Heart left ventricle (tissue), 13 donors: ENCODE measurements at regions not wholly inside any gene's neighbourhood (a gene's known extent, or its start where the extent isn't known, plus 50 kb on each side); places are given as distances from the start of the nearest gene placed in this dataset.

Source experiments
- POLR2A ChIP-seq, 2 donors: fragments of 450-650 bp; IDR thresholded peaks; one replicate each; pipeline ENCODE4 v1.6.1; 2017; ENCODE audit warnings: antibody characterized with exemption in 2 of 2, mild to moderate bottlenecking in 2 of 2, moderate library complexity in 2 of 2
- TF ChIP-seq, protein P1 (sequence below), 12 donors: fragments of 200-600 bp; sonication (generic) in 4 of 12; IDR thresholded peaks; one replicate each; pipeline versions ENCODE4 v1.5.0 to v1.8.0; 2018 to 2022; ENCODE audit warnings: antibody characterized with exemption in 12 of 12, mild to moderate bottlenecking in 5 of 12
- donor health status: ischemic (EF 13 %, LVEDD 7.1; RV severe dilation, severe dysfunction).
- donor health status: DM: no; HTN: yes; CAD: no.
- donor health status: DM: no; HTN: no; CAD: no.
- donor health status: ischemic (EF 25% LVEDD 6.9; RV normal size, moderate dysfunction).
- donor health status: ischemic (EF 25% LVEDD 5.7; RV mildly dilated, moderate dysfunction).
- donor health status: ischemic (EF 35%, LVEDD 5.7; RV mildly dilated, moderate dysfunction).
- donor health status: nonischemic (EF 11% LVEDD 7.7; RV severe dilation, severe dysfunction).
- donor health status: DM: yes; HTN: yes; CAD: no.
- donor health status: PGD.
- donor health status: ischemic (EF 29% LVEDD 5.4; RV normal size, mild dysfunction).
- donor health status: nonischemic (EF 23%, LVEDD 6.1; RV moderate dilation, normal function).

DNA sequence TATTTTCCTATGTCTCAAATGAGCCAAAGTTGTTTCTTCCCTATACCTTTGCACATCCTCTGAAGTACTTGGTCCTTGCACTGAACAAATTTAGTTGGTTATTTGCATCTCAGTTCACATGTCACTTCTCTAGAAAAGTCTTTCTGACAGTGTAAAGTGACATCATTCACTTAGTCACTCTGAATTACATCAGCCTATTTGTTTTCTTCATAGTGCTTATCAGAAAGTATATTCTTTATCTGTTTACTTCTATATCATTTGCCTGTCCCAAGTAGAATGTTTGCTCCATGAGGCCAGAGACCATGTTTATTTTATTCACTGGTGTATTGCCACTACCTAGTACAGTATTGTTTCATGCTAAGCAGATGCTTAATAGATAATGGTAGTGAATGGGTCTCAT lies 173.7 kb downstream of the HNMT start:
- TF ChIP-seq POLR2A (IDR thresholded peaks at IDR 0.05), result no peak
- TF ChIP-seq, protein P1, sequence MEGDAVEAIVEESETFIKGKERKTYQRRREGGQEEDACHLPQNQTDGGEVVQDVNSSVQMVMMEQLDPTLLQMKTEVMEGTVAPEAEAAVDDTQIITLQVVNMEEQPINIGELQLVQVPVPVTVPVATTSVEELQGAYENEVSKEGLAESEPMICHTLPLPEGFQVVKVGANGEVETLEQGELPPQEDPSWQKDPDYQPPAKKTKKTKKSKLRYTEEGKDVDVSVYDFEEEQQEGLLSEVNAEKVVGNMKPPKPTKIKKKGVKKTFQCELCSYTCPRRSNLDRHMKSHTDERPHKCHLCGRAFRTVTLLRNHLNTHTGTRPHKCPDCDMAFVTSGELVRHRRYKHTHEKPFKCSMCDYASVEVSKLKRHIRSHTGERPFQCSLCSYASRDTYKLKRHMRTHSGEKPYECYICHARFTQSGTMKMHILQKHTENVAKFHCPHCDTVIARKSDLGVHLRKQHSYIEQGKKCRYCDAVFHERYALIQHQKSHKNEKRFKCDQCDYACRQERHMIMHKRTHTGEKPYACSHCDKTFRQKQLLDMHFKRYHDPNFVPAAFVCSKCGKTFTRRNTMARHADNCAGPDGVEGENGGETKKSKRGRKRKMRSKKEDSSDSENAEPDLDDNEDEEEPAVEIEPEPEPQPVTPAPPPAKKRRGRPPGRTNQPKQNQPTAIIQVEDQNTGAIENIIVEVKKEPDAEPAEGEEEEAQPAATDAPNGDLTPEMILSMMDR (IDR thresholded peaks at IDR 0.05), result no peak
